ENCODE measurements at regions not wholly inside any gene's neighbourhood (a gene's known extent, or its start where the extent isn't known, plus 50 kb on each side); places are given as distances from the start of the nearest gene placed in this dataset.

- Histone ChIP-seq H3K27me3 (no peaks in the 10 kb centered on the region), H3K27ac (replicated peaks in 1 of 4) (no peak overlapping the region), H3K4me1 (no peaks in the 10 kb centered on the region), H3K36me3 (no peaks in the 10 kb centered on the region), H3K4me3 (no peak overlapping the region), H3K9me3 (no peaks in the 10 kb centered on the region)
- WGBS: 62% methylated on average over 1 of the region's 1 CpG
- DNase-seq (ENCODE audit: extremely low spot score): peak; percentile 53
- TF ChIP-seq POLR2A (IDR thresholded peaks at IDR 0.05; ENCODE audit: low read depth) (no peak), POLR2AphosphoS5 (IDR thresholded peaks at IDR 0.05) (no peak), EP300 (IDR thresholded peaks at IDR 0.05) (no peak)
- TF ChIP-seq, protein P1, sequence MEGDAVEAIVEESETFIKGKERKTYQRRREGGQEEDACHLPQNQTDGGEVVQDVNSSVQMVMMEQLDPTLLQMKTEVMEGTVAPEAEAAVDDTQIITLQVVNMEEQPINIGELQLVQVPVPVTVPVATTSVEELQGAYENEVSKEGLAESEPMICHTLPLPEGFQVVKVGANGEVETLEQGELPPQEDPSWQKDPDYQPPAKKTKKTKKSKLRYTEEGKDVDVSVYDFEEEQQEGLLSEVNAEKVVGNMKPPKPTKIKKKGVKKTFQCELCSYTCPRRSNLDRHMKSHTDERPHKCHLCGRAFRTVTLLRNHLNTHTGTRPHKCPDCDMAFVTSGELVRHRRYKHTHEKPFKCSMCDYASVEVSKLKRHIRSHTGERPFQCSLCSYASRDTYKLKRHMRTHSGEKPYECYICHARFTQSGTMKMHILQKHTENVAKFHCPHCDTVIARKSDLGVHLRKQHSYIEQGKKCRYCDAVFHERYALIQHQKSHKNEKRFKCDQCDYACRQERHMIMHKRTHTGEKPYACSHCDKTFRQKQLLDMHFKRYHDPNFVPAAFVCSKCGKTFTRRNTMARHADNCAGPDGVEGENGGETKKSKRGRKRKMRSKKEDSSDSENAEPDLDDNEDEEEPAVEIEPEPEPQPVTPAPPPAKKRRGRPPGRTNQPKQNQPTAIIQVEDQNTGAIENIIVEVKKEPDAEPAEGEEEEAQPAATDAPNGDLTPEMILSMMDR (IDR thresholded peaks at IDR 0.05): no peak
- intact Hi-C loops (cut with DNase I): no loop called here
These were observed 509.3 kb upstream of the CFAP20DC start for GRCh38 chr3:59558906-59559720.

GRCh38 chr3:59555593-59556315, 505.9 kb upstream of the CFAP20DC start:
- intact Hi-C loops (cut with DNase I): no loop called here
- no peaks in the 10 kb centered on the region for H3K27me3 ChIP-seq
- no peak overlapping the region for H3K27ac ChIP-seq (replicated peaks in 1 of 4)
- TF ChIP-seq EP300 (IDR thresholded peaks at IDR 0.05): no peak
- no peak for TF ChIP-seq POLR2A (IDR thresholded peaks at IDR 0.05; ENCODE audit: low read depth)
- no peak for TF ChIP-seq POLR2AphosphoS5 (IDR thresholded peaks at IDR 0.05)
- TF ChIP-seq, protein P1 (IDR thresholded peaks at IDR 0.05): no peak
- no peaks in the 10 kb centered on the region for H3K36me3 ChIP-seq
- WGBS: 79% methylated on average over 6 of the region's 6 CpGs
- no peak for DNase-seq (ENCODE audit: extremely low spot score)
- no peaks in the 10 kb centered on the region for H3K9me3 ChIP-seq
- H3K4me1 ChIP-seq: peaks cover 0 to 4% (median 0%) of the 10 kb centered on the region in 4 donors
- no peak overlapping the region for H3K4me3 ChIP-seq

- Histone ChIP-seq H3K27me3 (no peaks in the 10 kb centered on the region), H3K4me1 (peaks cover 0 to 6% (median 4%) of the 10 kb centered on the region in 4 donors), H3K4me3 (no peak overlapping the region), H3K27ac (replicated peaks in 1 of 4) (no peak overlapping the region), H3K9me3 (no peaks in the 10 kb centered on the region), H3K36me3 (no peaks in the 10 kb centered on the region)
- TF ChIP-seq EP300 (IDR thresholded peaks at IDR 0.05): no peak
- no peak for TF ChIP-seq POLR2AphosphoS5 (IDR thresholded peaks at IDR 0.05)
- TF ChIP-seq, protein P1 (IDR thresholded peaks at IDR 0.05): no peak
- no peak for TF ChIP-seq POLR2A (IDR thresholded peaks at IDR 0.05; ENCODE audit: low read depth)
- intact Hi-C loops (cut with DNase I): no loop called here
- no peak for DNase-seq (ENCODE audit: extremely low spot score)
- WGBS: 84% methylated on average over 3 of the region's 3 CpGs
These were observed 503.3 kb upstream of the CFAP20DC start for GRCh38 chr3:59553076-59553475.

DNA sequence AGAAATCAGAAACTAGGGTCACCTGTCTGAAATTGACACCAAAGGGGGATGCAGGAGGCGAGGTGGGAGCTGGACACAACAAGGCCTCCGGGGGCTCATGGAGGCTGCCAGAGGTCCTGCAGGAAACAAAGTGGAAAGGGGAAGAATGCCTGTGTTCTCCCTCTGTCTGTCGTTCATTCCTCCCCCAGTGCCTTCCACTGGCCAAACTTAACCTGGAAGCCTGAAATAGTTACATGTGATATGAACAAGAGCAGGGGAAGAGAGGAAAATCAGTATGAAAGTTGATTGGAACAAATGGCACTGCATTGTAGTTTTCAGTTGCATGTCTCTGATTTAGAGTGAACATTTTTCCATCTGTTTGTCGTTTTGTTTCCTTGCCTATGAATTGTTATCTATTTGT, 502.0 kb upstream of the CFAP20DC start:
- intact Hi-C loops (cut with DNase I): no loop called here
- H3K36me3 ChIP-seq: no peaks in the 10 kb centered on the region
- H3K4me3 ChIP-seq: no peak overlapping the region
- TF ChIP-seq POLR2A (IDR thresholded peaks at IDR 0.05; ENCODE audit: low read depth) (no peak), POLR2AphosphoS5 (IDR thresholded peaks at IDR 0.05) (no peak), EP300 (IDR thresholded peaks at IDR 0.05) (no peak)
- TF ChIP-seq, protein P1 (IDR thresholded peaks at IDR 0.05): no peak
- no peak overlapping the region for H3K27ac ChIP-seq (replicated peaks in 1 of 4)
- DNase-seq (ENCODE audit: extremely low spot score): no peak
- H3K27me3 ChIP-seq: no peaks in the 10 kb centered on the region
- peaks cover 0 to 15% (median 6%) of the 10 kb centered on the region in 4 donors for H3K4me1 ChIP-seq
- no peaks in the 10 kb centered on the region for H3K9me3 ChIP-seq
- 80% methylated on average over 4 of the region's 4 CpGs for WGBS
